Osteoblast (primary cell): ENCODE measurements at regions not wholly inside any gene's neighbourhood (a gene's known extent, or its start where the extent isn't known, plus 50 kb on each side); places are given as distances from the start of the nearest gene placed in this dataset.
"Not testable (repeated sequence)": the region's sequence is repeated elsewhere in the genome, so short reads cannot be mapped to it uniquely, and the experiment has no call there.

Experiments used
- DNase-seq: peaks from one replicate; pipeline ENCODE4 v3.0.0; 2011; ENCODE audit warnings: low spot score, mixed read lengths; ENCODE audit not compliant: insufficient read length; ENCODE audit errors: missing footprints
- H2AFZ ChIP-seq: 2 replicates; pipeline ENCODE4 v1.6.0; 2011; ENCODE audit warnings: mild to moderate bottlenecking, low read length
- H3K27ac ChIP-seq: 2 replicates; pipeline ENCODE4 v1.5.1; 2011; ENCODE audit warnings: mild to moderate bottlenecking, low read depth, low read length, moderate library complexity
- H3K27me3 ChIP-seq: 2 replicates; pipeline ENCODE4 v1.6.0; 2012; ENCODE audit warnings: mild to moderate bottlenecking, control low read depth, inconsistent platforms, low read length, moderate library complexity; ENCODE audit not compliant: insufficient read depth
- H3K36me3 ChIP-seq: 2 replicates; pipeline ENCODE4 v1.5.1; 2011; ENCODE audit warnings: mild to moderate bottlenecking, low read length, control low read depth, moderate library complexity; ENCODE audit not compliant: insufficient read depth
- H3K4me1 ChIP-seq: 2 replicates; pipeline ENCODE4 v1.5.1; 2011; ENCODE audit warnings: mild to moderate bottlenecking, low read length, control low read depth, moderate library complexity; ENCODE audit not compliant: insufficient read depth
- H3K4me2 ChIP-seq: 2 replicates; pipeline ENCODE4 v1.6.0; 2011; ENCODE audit warnings: mild to moderate bottlenecking, low read length; ENCODE audit not compliant: insufficient read depth
- H3K4me3 ChIP-seq: fragments of 200-600 bp; sonication (generic); 3 replicates; pipeline ENCODE4 v1.5.1; 2012; ENCODE audit warnings: mild to moderate bottlenecking, low read length, inconsistent platforms; ENCODE audit not compliant: insufficient read depth
- H3K79me2 ChIP-seq: 2 replicates; pipeline ENCODE4 v1.6.0; 2012; ENCODE audit warnings: mild to moderate bottlenecking, low read length, control low read depth, inconsistent platforms; ENCODE audit not compliant: insufficient read depth
- H3K9me3 ChIP-seq: 2 replicates; pipeline ENCODE4 v1.5.1; 2011; ENCODE audit warnings: low read depth, low read length, control low read depth
- H4K20me1 ChIP-seq: 2 replicates; pipeline ENCODE4 v1.6.0; 2012; ENCODE audit warnings: mild to moderate bottlenecking, low read length, control low read depth; ENCODE audit not compliant: insufficient read depth
- TF ChIP-seq, protein P1 (sequence below): IDR thresholded peaks from 2 replicates; pipeline ENCODE4 v1.5.1; 2011; ENCODE audit warnings: mild to moderate bottlenecking, low read depth, low read length, moderate library complexity; ENCODE audit errors: extremely low read depth

DNA sequence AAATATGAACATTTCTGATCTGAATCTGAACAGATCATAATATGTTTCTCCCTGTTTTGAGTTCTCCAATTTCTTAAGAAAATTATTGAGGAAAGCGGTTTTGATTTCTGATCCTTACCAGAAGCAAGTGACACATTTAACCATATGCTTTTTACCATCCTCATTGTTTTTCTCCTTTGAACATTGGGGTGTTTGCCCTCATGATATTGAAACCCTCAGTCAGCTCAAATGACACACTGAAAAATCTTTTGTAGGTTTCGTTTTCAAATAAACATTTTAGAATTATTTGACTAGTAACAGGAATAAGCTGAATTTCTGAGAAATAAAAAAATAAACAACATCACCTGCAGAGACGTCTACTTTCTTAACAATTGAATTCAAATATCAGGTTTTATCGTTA, 252.1 kb downstream of the DOK5 start:
- no peaks in the 10 kb centered on the region for H3K27me3 ChIP-seq
- TF ChIP-seq, protein P1, sequence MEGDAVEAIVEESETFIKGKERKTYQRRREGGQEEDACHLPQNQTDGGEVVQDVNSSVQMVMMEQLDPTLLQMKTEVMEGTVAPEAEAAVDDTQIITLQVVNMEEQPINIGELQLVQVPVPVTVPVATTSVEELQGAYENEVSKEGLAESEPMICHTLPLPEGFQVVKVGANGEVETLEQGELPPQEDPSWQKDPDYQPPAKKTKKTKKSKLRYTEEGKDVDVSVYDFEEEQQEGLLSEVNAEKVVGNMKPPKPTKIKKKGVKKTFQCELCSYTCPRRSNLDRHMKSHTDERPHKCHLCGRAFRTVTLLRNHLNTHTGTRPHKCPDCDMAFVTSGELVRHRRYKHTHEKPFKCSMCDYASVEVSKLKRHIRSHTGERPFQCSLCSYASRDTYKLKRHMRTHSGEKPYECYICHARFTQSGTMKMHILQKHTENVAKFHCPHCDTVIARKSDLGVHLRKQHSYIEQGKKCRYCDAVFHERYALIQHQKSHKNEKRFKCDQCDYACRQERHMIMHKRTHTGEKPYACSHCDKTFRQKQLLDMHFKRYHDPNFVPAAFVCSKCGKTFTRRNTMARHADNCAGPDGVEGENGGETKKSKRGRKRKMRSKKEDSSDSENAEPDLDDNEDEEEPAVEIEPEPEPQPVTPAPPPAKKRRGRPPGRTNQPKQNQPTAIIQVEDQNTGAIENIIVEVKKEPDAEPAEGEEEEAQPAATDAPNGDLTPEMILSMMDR, result no peak
- H3K4me3 ChIP-seq, result no peak overlapping the region
- no peak overlapping the region for H2AFZ ChIP-seq
- no peaks in the 10 kb centered on the region for H3K79me2 ChIP-seq
- no peak for DNase-seq
- H3K27ac ChIP-seq, result no peak overlapping the region
- no peaks in the 10 kb centered on the region for H3K4me1 ChIP-seq
- H3K36me3 ChIP-seq, result no peaks in the 10 kb centered on the region
- H4K20me1 ChIP-seq, result no peaks in the 10 kb centered on the region
- H3K9me3 ChIP-seq, result peaks cover 2% of the 10 kb centered on the region
- no peak overlapping the region for H3K4me2 ChIP-seq

DNA sequence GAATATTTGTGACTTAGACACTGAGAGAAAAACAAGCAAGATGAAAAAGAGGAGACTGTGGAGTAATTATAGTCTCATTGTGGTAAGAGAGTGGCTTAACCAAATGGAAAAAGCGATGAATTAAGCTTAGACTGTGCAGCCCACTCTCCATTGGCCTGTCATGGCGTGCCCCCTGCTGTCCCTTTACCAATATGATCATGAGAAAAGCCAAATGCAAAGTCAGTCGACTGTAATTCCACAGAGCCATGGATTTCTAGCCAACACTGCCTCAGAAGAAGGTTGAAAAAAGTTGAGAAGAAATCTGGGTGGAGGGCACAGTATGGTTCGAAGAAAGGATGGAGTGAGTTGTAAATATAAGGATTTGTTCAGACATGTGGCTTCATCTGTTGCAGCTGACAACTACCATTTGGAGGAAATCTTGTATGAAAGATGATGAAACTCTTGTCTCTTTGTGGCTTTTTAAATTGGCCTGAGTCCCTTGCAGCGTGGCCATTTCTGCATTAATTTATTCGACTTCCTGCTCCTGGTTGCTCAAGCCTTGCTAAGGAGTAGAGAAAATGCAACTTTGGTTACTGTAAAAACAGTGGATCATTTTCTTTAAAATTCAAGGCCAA, 251.4 kb downstream of the DOK5 start:
- TF ChIP-seq, protein P1, result no peak
- Histone ChIP-seq H3K36me3 (no peaks in the 10 kb centered on the region), H3K27ac (no peak overlapping the region), H3K79me2 (no peaks in the 10 kb centered on the region), H3K9me3 (peaks cover 2% of the 10 kb centered on the region), H3K4me1 (no peaks in the 10 kb centered on the region), H4K20me1 (no peaks in the 10 kb centered on the region), H3K27me3 (no peaks in the 10 kb centered on the region), H2AFZ (no peak overlapping the region), H3K4me3 (no peak overlapping the region), H3K4me2 (no peak overlapping the region)
- DNase-seq, result no peak

DNA sequence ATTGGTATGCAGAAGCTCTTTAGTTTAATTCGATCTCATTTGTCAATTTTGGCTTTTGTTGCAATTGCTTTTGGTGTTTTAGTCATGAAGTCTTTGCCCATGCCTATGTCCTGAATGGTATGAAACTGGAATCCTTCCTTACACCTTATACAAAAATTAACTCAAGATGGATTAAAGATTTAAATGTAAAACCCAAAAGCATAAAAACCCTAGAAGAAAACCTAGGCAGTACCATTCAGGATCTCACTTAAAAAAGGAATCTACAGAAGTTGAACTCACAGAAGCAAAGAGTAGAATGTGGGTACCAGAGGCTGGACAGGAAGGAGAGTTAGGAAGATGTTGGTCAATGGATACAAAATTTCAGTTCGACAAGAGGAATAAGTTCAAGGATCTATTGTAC, 249.9 kb downstream of the DOK5 start:
- not testable (repeated sequence) for H3K4me2 ChIP-seq, H2AFZ ChIP-seq, H3K4me1 ChIP-seq, H3K27me3 ChIP-seq, H3K4me3 ChIP-seq, H3K9me3 ChIP-seq, H3K79me2 ChIP-seq, DNase-seq, H3K36me3 ChIP-seq, H4K20me1 ChIP-seq, H3K27ac ChIP-seq

DNA sequence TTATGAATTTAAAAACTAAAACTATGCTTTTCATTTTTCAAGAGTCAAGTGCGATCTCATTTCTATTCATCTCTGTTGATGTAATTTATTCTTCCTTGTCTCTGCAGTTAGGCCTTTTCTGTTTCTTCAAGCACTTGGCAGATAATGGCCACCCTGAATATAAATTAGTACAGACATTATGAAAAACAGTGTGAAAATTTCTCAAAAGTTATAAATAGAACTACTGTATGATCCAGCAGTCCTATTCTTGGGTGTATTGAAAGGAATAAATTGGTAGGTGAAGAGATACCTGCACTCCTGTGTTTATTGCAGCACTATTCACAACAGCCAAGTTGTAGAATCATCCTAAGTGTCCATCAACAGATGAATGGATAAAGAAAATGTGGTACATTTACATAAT, 248.3 kb downstream of the DOK5 start:
- Histone ChIP-seq H3K79me2 (no peaks in the 10 kb centered on the region), H3K9me3 (peaks cover 2% of the 10 kb centered on the region), H3K27ac (no peak overlapping the region), H3K4me2 (no peak overlapping the region), H3K4me3 (no peak overlapping the region), H3K4me1 (no peaks in the 10 kb centered on the region), H4K20me1 (no peaks in the 10 kb centered on the region), H3K36me3 (no peaks in the 10 kb centered on the region), H3K27me3 (no peaks in the 10 kb centered on the region), H2AFZ (no peak overlapping the region)
- TF ChIP-seq, protein P1, result no peak
- no peak for DNase-seq
